OCI-LY3 (cell line): ENCODE measurements at regions not wholly inside any gene's neighbourhood (a gene's known extent, or its start where the extent isn't known, plus 50 kb on each side); places are given as distances from the start of the nearest gene placed in this dataset.

Experiments used
- EZH2phosphoT487 ChIP-seq: fragments of 200-600 bp; shearing (Covaris generic); IDR thresholded peaks from 2 replicates; pipeline ENCODE4 v1.6.1; 2018; ENCODE audit warnings: antibody characterized with exemption, mixed run types, low read depth
- TF ChIP-seq, protein P1 (sequence below): fragments of 200-600, 300-600 bp; sonication (generic); IDR thresholded peaks from 2 replicates; pipeline ENCODE4 v1.5.1; 2014; ENCODE audit warnings: antibody characterized with exemption, low read length, low read depth

DNA sequence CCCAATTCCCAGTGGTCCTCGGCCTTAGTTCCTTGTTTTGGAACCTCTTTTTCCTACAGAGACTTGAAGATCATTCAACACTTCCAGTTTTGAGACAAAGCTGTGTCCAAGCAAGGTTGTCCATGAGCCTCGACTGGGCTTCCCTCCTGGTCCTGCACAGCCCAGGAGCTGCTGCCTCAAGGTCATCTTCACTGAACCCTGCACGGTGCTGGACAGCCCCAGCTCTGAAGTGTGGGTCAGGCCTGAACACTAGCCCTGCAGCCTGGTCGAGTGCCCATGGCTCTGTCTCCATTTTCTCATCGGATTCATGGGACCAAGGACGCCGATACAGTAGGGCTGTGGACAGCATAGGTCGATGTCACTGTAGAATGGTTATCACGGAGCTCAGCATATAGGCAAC is 68.0 kb upstream of the NFIL3 start:
- TF ChIP-seq, protein P1, sequence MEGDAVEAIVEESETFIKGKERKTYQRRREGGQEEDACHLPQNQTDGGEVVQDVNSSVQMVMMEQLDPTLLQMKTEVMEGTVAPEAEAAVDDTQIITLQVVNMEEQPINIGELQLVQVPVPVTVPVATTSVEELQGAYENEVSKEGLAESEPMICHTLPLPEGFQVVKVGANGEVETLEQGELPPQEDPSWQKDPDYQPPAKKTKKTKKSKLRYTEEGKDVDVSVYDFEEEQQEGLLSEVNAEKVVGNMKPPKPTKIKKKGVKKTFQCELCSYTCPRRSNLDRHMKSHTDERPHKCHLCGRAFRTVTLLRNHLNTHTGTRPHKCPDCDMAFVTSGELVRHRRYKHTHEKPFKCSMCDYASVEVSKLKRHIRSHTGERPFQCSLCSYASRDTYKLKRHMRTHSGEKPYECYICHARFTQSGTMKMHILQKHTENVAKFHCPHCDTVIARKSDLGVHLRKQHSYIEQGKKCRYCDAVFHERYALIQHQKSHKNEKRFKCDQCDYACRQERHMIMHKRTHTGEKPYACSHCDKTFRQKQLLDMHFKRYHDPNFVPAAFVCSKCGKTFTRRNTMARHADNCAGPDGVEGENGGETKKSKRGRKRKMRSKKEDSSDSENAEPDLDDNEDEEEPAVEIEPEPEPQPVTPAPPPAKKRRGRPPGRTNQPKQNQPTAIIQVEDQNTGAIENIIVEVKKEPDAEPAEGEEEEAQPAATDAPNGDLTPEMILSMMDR: no peak
- no peak for TF ChIP-seq EZH2phosphoT487
